NB4 (cell line): ENCODE measurements at regions not wholly inside any gene's neighbourhood (a gene's known extent, or its start where the extent isn't known, plus 50 kb on each side); places are given as distances from the start of the nearest gene placed in this dataset.

Source experiments
- DNase-seq: peaks from one replicate; pipeline ENCODE4 v3.0.0; 2010; ENCODE audit warnings: low read depth
- H3K4me3 ChIP-seq: one replicate; pipeline ENCODE4 v1.5.1; 2011; ENCODE audit warnings: mild to moderate bottlenecking, low read depth, low read length, moderate library complexity
- MYC ChIP-seq: IDR thresholded peaks from 2 replicates; pipeline ENCODE4 v1.6.1; 2011; ENCODE audit warnings: low read depth, low read length
- POLR2A ChIP-seq: IDR thresholded peaks from 2 replicates; pipeline ENCODE4 v1.6.1; 2011; ENCODE audit warnings: mild to moderate bottlenecking; ENCODE audit not compliant: insufficient read length; ENCODE audit errors: extremely low read depth
- TF ChIP-seq, protein P1 (sequence below): IDR thresholded peaks from one replicate; pipeline ENCODE4 v1.5.1; 2012; ENCODE audit warnings: low read depth, low read length
- TF ChIP-seq, protein P2 (sequence below): IDR thresholded peaks from 2 replicates; pipeline ENCODE4 v1.6.1; 2011; ENCODE audit warnings: low read depth, low read length

DNA sequence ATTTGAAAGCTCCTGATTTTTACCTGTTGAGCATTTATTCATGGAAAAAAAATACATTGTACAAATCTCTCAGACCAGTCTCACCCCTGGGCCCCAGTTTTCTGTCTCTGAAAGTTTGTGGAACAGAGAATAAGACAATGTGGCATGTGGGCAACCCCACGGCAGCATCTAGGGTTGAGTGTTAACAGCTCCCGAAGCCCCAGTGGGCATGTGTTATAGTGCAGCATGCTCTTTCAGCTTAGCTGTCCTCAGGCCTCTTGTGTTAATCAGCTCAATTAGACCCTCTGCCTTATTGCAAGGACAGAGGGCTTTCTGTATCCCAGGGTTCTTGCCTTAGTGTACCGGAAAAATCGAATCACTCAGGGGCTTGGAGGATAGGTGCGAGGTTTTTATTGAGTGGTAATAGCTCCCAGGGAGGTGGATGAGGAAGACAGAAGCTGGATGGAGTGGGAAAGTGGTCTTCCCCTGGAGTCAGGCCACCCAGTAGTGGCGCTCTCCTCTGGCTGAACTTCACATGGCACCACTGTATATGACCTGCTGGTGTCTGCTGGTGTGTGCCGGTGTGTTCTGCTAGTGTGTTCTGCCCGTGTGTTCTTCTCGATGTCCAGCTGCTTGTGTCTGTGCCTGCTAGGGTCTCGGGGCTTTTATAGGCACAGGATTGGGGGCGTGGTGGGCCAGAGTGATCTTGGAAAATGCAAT is 382.8 kb downstream of the EPM2A start:
- no peak for DNase-seq
- H3K4me3 ChIP-seq = no peak overlapping the region
- TF ChIP-seq MYC (no peak), POLR2A (no peak)
- TF ChIP-seq, protein P1, sequence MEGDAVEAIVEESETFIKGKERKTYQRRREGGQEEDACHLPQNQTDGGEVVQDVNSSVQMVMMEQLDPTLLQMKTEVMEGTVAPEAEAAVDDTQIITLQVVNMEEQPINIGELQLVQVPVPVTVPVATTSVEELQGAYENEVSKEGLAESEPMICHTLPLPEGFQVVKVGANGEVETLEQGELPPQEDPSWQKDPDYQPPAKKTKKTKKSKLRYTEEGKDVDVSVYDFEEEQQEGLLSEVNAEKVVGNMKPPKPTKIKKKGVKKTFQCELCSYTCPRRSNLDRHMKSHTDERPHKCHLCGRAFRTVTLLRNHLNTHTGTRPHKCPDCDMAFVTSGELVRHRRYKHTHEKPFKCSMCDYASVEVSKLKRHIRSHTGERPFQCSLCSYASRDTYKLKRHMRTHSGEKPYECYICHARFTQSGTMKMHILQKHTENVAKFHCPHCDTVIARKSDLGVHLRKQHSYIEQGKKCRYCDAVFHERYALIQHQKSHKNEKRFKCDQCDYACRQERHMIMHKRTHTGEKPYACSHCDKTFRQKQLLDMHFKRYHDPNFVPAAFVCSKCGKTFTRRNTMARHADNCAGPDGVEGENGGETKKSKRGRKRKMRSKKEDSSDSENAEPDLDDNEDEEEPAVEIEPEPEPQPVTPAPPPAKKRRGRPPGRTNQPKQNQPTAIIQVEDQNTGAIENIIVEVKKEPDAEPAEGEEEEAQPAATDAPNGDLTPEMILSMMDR = no peak
- TF ChIP-seq, protein P2, sequence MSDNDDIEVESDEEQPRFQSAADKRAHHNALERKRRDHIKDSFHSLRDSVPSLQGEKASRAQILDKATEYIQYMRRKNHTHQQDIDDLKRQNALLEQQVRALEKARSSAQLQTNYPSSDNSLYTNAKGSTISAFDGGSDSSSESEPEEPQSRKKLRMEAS = no peak

DNA sequence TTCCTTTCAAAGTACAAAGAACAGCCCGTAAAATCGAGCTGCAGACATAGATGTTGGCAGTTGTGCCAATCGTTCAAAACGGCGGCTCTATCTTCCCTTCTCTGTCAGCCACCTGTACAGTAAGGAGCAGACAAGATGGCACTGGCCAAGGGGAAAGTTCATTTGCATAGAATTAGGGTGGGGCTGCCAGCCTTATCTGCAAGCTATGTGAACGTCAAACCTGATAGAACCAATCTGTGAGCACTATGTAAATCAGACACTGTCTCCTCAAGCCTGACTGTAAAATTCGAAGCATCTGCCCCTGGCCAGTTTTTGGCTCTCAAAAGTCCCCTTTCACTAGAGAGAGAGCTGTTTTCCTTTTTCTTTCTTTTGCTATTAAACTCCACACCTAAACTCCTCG is 374.5 kb downstream of the EPM2A start:
- H3K4me3 ChIP-seq = no peak overlapping the region
- no peak for DNase-seq
- TF ChIP-seq MYC (no peak), POLR2A (no peak)

GRCh38 chr6:145367149-145367548 is 368.2 kb downstream of the EPM2A start:
- DNase-seq = peak; percentile 15
- TF ChIP-seq MYC (no peak), POLR2A (no peak)
- TF ChIP-seq, protein P2 = no peak
- TF ChIP-seq, protein P1 = no peak
- H3K4me3 ChIP-seq = no peak overlapping the region

DNA sequence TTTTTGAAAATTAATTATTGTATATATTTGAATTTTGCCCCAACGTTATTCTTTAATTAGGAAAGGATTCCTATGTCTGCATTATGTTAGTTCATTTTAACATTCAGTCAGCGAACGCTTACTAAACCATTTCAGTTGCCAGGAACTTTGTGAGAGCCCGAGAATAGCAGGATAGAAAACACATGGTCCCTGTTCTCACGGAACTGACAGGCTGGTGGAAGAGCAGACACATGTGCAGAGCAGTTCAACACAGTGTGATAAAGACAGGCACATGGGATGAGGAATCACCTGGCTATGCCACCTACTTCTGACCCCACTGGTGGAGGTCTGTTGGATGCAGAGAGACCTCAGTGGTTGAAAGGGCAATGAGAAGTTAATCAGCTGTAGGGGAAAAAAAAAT is 367.2 kb downstream of the EPM2A start:
- TF ChIP-seq POLR2A = no peak
- TF ChIP-seq, protein P2 = no peak
- TF ChIP-seq, protein P1 = no peak
- TF ChIP-seq MYC = no peak
- DNase-seq = no peak
- no peak overlapping the region for H3K4me3 ChIP-seq

GRCh38 chr6:145370559-145370958 is 364.8 kb downstream of the EPM2A start:
- TF ChIP-seq, protein P1 = no peak
- no peak for TF ChIP-seq MYC
- TF ChIP-seq, protein P2 = no peak
- no peak for TF ChIP-seq POLR2A
- DNase-seq = no peak
- no peak overlapping the region for H3K4me3 ChIP-seq

- no peak for DNase-seq
- H3K4me3 ChIP-seq = no peak overlapping the region
- TF ChIP-seq MYC = no peak
- TF ChIP-seq, protein P1 = no peak
- no peak for TF ChIP-seq POLR2A
- TF ChIP-seq, protein P2 = no peak
Observed at GRCh38 chr6:145372671-145373151, 362.6 kb downstream of the EPM2A start.
